ENCODE measurements at regions not wholly inside any gene's neighbourhood (a gene's known extent, or its start where the extent isn't known, plus 50 kb on each side); places are given as distances from the start of the nearest gene placed in this dataset.

- Histone ChIP-seq H3K9me1 (ENCODE audit: insufficient read depth, low read length) (peaks cover 3% of the 10 kb centered on the region; the same call in 1 of the 2 replicates), H3K9ac (ENCODE audit: low read depth, low read length) (no peak overlapping the region), H2BK20ac (ENCODE audit: low read depth, low read length) (peak overlapping the region; percentile 77), H2BK120ac (ENCODE audit: low read depth, low read length) (peak overlapping the region; percentile 70), H3K4me1 (ENCODE audit: control insufficient read depth, insufficient read depth, low read length) (peaks cover 7% of the 10 kb centered on the region), H3K9me3 (ENCODE audit: control insufficient read depth, insufficient read depth, low read length) (no peaks in the 10 kb centered on the region), H3K4me2 (ENCODE audit: low read depth, low read length) (no peak overlapping the region), H3K4ac (ENCODE audit: low read depth, low read length) (peak overlapping the region; percentile 33), H2AK5ac (ENCODE audit: low read depth, low read length) (peak overlapping the region; percentile 91), H3K36me3 (ENCODE audit: control insufficient read depth, insufficient read depth, low read length) (no peaks in the 10 kb centered on the region), H4K20me1 (ENCODE audit: insufficient read depth, low read length) (no peaks in the 10 kb centered on the region), H3K27ac (ENCODE audit: insufficient read depth, low read length) (peak overlapping the region; percentile 70; the same call in 1 of the 2 replicates), H3K27me3 (ENCODE audit: control insufficient read depth, insufficient read depth, low read length) (no peaks in the 10 kb centered on the region), H3K14ac (replicated peaks; ENCODE audit: low read depth, low read length) (peak overlapping the region; percentile 17), H2BK15ac (ENCODE audit: low read depth, low read length) (peak overlapping the region; percentile 98; the same call in 2 of the 3 replicates), H2AFZ (replicated peaks; ENCODE audit: low read length, poor library complexity) (peak overlapping the region; percentile 19), H3K23ac (ENCODE audit: low read depth, low read length) (no peak overlapping the region), H3K56ac (ENCODE audit: extremely low read depth, insufficient read depth, low read length) (no peak overlapping the region), H3K4me3 (ENCODE audit: insufficient read depth, low read depth, low read length) (no peak overlapping the region), H4K5ac (ENCODE audit: low read depth, low read length) (peak overlapping the region; percentile 85), H3K18ac (ENCODE audit: low read depth, low read length) (peak overlapping the region; percentile 99), H3K79me1 (ENCODE audit: low read depth in 1 of 2, low read length in 2 of 2) (no peaks in the 10 kb centered on the region), H2AK9ac (replicated peaks; ENCODE audit: low read depth, low read length, poor library complexity) (no peak overlapping the region), H4K8ac (ENCODE audit: low read depth in 2 of 2, low read length in 2 of 2) (peak overlapping the region; percentile 33 to 60; a peak in 3 of 4 replicates), H4K91ac (ENCODE audit: insufficient read depth, low read depth, low read length) (peak overlapping the region; percentile 81), H2BK5ac (ENCODE audit: low read depth, low read length, poor library complexity, severe bottlenecking) (peak overlapping the region; percentile 57)
- TF ChIP-seq MXI1 (IDR thresholded peaks at IDR 0.05; ENCODE audit: borderline replicate concordance, low read depth, low read length) (no peak), MAFK (IDR thresholded peaks at IDR 0.05; ENCODE audit: low read depth, low read length) (no peak), CTCF (conservative IDR thresholded peaks at IDR 0.05; ENCODE audit: low read depth, low read length) (no peak), SMC3 (IDR thresholded peaks at IDR 0.05; ENCODE audit: low read depth, low read length) (no peak), NFE2L2 (IDR thresholded peaks at IDR 0.05; ENCODE audit: low read depth, low read length) (no peak), ELK1 (IDR thresholded peaks at IDR 0.05; ENCODE audit: borderline replicate concordance, low read depth, low read length) (no peak), BHLHE40 (IDR thresholded peaks at IDR 0.05; ENCODE audit: low read depth, low read length) (no peak), FOS (IDR thresholded peaks at IDR 0.05; ENCODE audit: low read depth, low read length) (no peak), CHD1 (IDR thresholded peaks at IDR 0.05; ENCODE audit: low read depth, low read length) (no peak), MAZ (IDR thresholded peaks at IDR 0.05; ENCODE audit: borderline replicate concordance, low read depth, low read length) (no peak), USF2 (IDR thresholded peaks at IDR 0.05; ENCODE audit: low read depth, low read length) (no peak)
- DNase-seq: no peak
- no peak for ATAC-seq (ENCODE audit: low read depth)
- intact Hi-C loops (cut with micrococcal nuclease) (no loop called here), in situ Hi-C loops (cut with MboI; ENCODE audit: low sequenced_read_pairs) (no loop called here), dilution Hi-C loops (cut with HindIII; ENCODE audit: low sequenced_read_pairs, unreplicated experiment) (no loop called here)
- WGBS, 2 experiments (ENCODE audit: extremely low coverage in 2 of 2, insufficient read length in 1 of 2): no CpG with 5 or more reads among the region's 5 CpGs
- ChIA-PET CTCF (no interaction called here), POLR2A (ENCODE audit: unreplicated experiment) (no interaction called here)
- BruUV-seq (replicated peaks): no TSS peak
These were observed 208.5 kb upstream of the TUT7 start for GRCh38 chr9:86562691-86563090.
